Esophagus muscularis mucosa (tissue), 2 donors: ENCODE measurements at regions not wholly inside any gene's neighbourhood (a gene's known extent, or its start where the extent isn't known, plus 50 kb on each side); places are given as distances from the start of the nearest gene placed in this dataset.

ENCODE experiments used
- EP300 ChIP-seq: sonication (generic); formaldehyde crosslinking; IDR thresholded peaks from one replicate; pipeline ENCODE4 v1.6.1; 2017; ENCODE audit warnings: antibody characterized with exemption
- POLR2A ChIP-seq: fragments of 450-650 bp; IDR thresholded peaks from one replicate; pipeline ENCODE4 v1.6.1; 2017; ENCODE audit warnings: antibody characterized with exemption, moderate library complexity, mild to moderate bottlenecking, low read depth

DNA sequence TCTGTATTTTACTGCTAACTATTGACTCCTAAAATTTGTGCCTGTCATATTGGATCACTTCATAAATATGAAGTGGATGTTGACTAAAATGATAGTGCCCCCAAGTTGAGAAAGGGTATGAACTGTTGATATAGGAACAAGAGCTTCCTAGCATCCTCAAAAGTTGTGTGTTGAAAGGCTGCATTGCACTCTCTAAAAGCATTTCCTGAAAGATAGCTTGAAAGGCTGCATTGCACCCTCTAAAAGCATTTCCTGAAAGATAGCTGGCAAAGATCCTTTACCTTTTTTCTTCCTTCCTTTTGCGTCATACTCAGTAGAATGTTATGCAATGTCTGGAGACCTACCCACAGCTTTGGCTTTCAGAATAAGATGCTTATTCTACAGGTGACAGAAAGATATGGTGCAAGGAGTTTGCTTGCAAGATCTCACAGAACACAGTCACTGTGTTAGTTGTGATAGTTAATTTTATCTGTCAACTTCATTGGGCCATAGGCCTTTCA is 274.6 kb upstream of the GALNTL6 start:
- no peak for TF ChIP-seq POLR2A
- TF ChIP-seq EP300 = no peak
